HG03571 (cell line): ENCODE measurements at regions not wholly inside any gene's neighbourhood (a gene's known extent, or its start where the extent isn't known, plus 50 kb on each side); places are given as distances from the start of the nearest gene placed in this dataset.
"Not testable (repeated sequence)": the region's sequence is repeated elsewhere in the genome, so short reads cannot be mapped to it uniquely, and the experiment has no call there.

ENCODE experiments used
- ATAC-seq: cut with Tn5 transposase; IDR thresholded peaks from one replicate; pipeline ENCODE4 v1.9.1; 2021; ENCODE audit not compliant: unreplicated experiment

- no peak for ATAC-seq
These were observed 235.9 kb downstream of the SUCLG1 start for GRCh38 chr2:84223191-84223590.

GRCh38 chr2:84221102-84221501, 238.0 kb downstream of the SUCLG1 start:
- ATAC-seq: not testable (repeated sequence)

- ATAC-seq: no peak
These were observed 241.6 kb downstream of the SUCLG1 start for GRCh38 chr2:84217456-84217855.

- no peak for ATAC-seq
These were observed 244.6 kb downstream of the SUCLG1 start for GRCh38 chr2:84214455-84214854.

- ATAC-seq: no peak
These were observed 246.3 kb downstream of the SUCLG1 start for GRCh38 chr2:84212611-84213314.

GRCh38 chr2:84209941-84210340, 249.1 kb downstream of the SUCLG1 start:
- no peak for ATAC-seq

- ATAC-seq: no peak
These were observed 254.1 kb downstream of the SUCLG1 start for GRCh38 chr2:84204995-84205394.

GRCh38 chr2:84202166-84202565, 256.9 kb downstream of the SUCLG1 start:
- ATAC-seq: no peak

GRCh38 chr2:84201158-84201557, 257.9 kb downstream of the SUCLG1 start:
- no peak for ATAC-seq

GRCh38 chr2:84197901-84198300, 261.2 kb downstream of the SUCLG1 start:
- ATAC-seq: no peak

GRCh38 chr2:84194949-84195644, 264.0 kb downstream of the SUCLG1 start:
- ATAC-seq: no peak

- no peak for ATAC-seq
These were observed 264.9 kb downstream of the SUCLG1 start for GRCh38 chr2:84194181-84194580.

- ATAC-seq: no peak
These were observed 271.8 kb downstream of the SUCLG1 start for GRCh38 chr2:84187258-84187657.

- ATAC-seq: no peak
These were observed 277.2 kb downstream of the SUCLG1 start for GRCh38 chr2:84181927-84182326.

GRCh38 chr2:84177733-84178132, 281.3 kb downstream of the SUCLG1 start:
- ATAC-seq: no peak

- no peak for ATAC-seq
These were observed 283.1 kb downstream of the SUCLG1 start for GRCh38 chr2:84175970-84176369.

- ATAC-seq: no peak
These were observed 283.7 kb downstream of the SUCLG1 start for GRCh38 chr2:84175340-84175739.

- no peak for ATAC-seq
These were observed 286.0 kb downstream of the SUCLG1 start for GRCh38 chr2:84173041-84173440.

GRCh38 chr2:84170979-84171378, 288.1 kb downstream of the SUCLG1 start:
- no peak for ATAC-seq

GRCh38 chr2:84169871-84170270, 289.2 kb downstream of the SUCLG1 start:
- no peak for ATAC-seq

GRCh38 chr2:84168552-84168951, 290.5 kb downstream of the SUCLG1 start:
- not testable (repeated sequence) for ATAC-seq

GRCh38 chr2:84165256-84165655, 293.8 kb downstream of the SUCLG1 start:
- ATAC-seq: no peak

GRCh38 chr2:84160453-84160852, 298.6 kb downstream of the SUCLG1 start:
- no peak for ATAC-seq
